ENCODE measurements at regions not wholly inside any gene's neighbourhood (a gene's known extent, or its start where the extent isn't known, plus 50 kb on each side); places are given as distances from the start of the nearest gene placed in this dataset.

DNA sequence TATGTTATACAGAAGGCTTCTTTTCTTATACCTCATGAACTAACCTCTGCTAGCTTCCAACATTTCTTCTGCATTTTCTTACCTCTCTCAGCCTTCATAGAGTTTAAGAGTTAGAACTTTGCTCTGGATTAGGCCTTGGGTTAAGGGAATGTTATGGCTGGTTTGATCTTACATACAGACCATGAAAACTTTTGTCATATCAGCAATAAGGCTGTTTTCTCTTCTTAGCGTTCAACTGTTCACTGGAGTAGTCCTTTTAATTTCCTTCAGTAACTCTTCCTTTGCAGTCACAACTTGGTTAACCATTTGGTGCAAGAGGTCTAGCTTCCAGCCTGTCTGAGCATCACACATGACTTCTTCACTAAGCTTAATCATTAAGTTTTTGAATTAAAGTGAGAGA, 329.0 kb upstream of the CCNG1 start:
- intact Hi-C loops (cut with micrococcal nuclease): no loop called here
- H3K27me3 ChIP-seq (ENCODE audit: control insufficient read depth in 2 of 2, insufficient read depth in 2 of 2, low read length in 2 of 2): no peaks in the 10 kb centered on the region
- FAIRE-seq (no peak), DNase-seq (ENCODE audit: low read depth, low spot score) (no peak)
- dilution Hi-C loops (cut with MboI; ENCODE audit: extremely low pct_ligation_motif_present, low sequenced_read_pairs): no loop called here
- no peak overlapping the region for H3K9ac ChIP-seq (replicated peaks; ENCODE audit: extremely low read depth, insufficient read depth, low read length)
- H3K27ac ChIP-seq (ENCODE audit: insufficient read depth, low read depth, low read length): no peak overlapping the region
- no peaks in the 10 kb centered on the region for H3K36me3 ChIP-seq (ENCODE audit: control insufficient read depth in 2 of 2, extremely low read depth in 1 of 2, insufficient read depth in 2 of 2, low read length in 2 of 2)
- no peaks in the 10 kb centered on the region for H3K9me1 ChIP-seq (replicated peaks; ENCODE audit: control insufficient read depth, extremely low read depth, insufficient read depth, low read length)
- no peaks in the 10 kb centered on the region for H3K4me1 ChIP-seq (ENCODE audit: control insufficient read depth, extremely low read depth, insufficient read depth, low read length)
- H3K4me2 ChIP-seq (ENCODE audit: insufficient read depth, low read length): no peak overlapping the region
- no peak overlapping the region for H3K4me3 ChIP-seq (replicated peaks in 1 of 3; ENCODE audit: insufficient read depth in 1 of 3, low read depth in 1 of 3, low read length in 3 of 3)
- no peaks in the 10 kb centered on the region for H3K79me2 ChIP-seq (ENCODE audit: control insufficient read depth, insufficient read depth, low read length)
- no peak overlapping the region for H2AFZ ChIP-seq (ENCODE audit: low read depth, low read length)
- BruUV-seq (replicated peaks): no TSS peak
- no peaks in the 10 kb centered on the region for H4K20me1 ChIP-seq (replicated peaks; ENCODE audit: control insufficient read depth, extremely low read depth, insufficient read depth, low read length)
- POLR2A ChIA-PET: no interaction called here
- TF ChIP-seq POLR2A (IDR thresholded peaks at IDR 0.05; ENCODE audit: low read depth, low read length): no peak
- TF ChIP-seq EZH2 (IDR thresholded peaks at IDR 0.05; ENCODE audit: borderline replicate concordance, low read depth, low read length, severe bottlenecking): no peak
- TF ChIP-seq FOS (IDR thresholded peaks at IDR 0.05; ENCODE audit: borderline replicate concordance, insufficient read depth, low read length): no peak
- TF ChIP-seq MYC (IDR thresholded peaks at IDR 0.05; ENCODE audit: low read depth, low read length): no peak
- TF ChIP-seq JUN (IDR thresholded peaks at IDR 0.05; ENCODE audit: borderline replicate concordance, insufficient read depth, insufficient read length, low read depth): no peak
- TF ChIP-seq POLR2AphosphoS5 (IDR thresholded peaks at IDR 0.05; ENCODE audit: insufficient read depth, low read depth, low read length): no peak
- TF ChIP-seq, protein P1, sequence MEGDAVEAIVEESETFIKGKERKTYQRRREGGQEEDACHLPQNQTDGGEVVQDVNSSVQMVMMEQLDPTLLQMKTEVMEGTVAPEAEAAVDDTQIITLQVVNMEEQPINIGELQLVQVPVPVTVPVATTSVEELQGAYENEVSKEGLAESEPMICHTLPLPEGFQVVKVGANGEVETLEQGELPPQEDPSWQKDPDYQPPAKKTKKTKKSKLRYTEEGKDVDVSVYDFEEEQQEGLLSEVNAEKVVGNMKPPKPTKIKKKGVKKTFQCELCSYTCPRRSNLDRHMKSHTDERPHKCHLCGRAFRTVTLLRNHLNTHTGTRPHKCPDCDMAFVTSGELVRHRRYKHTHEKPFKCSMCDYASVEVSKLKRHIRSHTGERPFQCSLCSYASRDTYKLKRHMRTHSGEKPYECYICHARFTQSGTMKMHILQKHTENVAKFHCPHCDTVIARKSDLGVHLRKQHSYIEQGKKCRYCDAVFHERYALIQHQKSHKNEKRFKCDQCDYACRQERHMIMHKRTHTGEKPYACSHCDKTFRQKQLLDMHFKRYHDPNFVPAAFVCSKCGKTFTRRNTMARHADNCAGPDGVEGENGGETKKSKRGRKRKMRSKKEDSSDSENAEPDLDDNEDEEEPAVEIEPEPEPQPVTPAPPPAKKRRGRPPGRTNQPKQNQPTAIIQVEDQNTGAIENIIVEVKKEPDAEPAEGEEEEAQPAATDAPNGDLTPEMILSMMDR (IDR thresholded peaks at IDR 0.05; ENCODE audit: extremely low read depth in 1 of 2, insufficient read depth in 1 of 2, low read depth in 1 of 2, low read length in 2 of 2): no peak
- no peak for TF ChIP-seq GATA2 (IDR thresholded peaks at IDR 0.05; ENCODE audit: insufficient read depth, insufficient read length, low read depth, low read length)
- TF ChIP-seq MAX (IDR thresholded peaks at IDR 0.05; ENCODE audit: insufficient read depth, insufficient read length): no peak
- CTCF ChIA-PET: no interaction called here
- peaks cover 2% of the 10 kb centered on the region for H3K9me3 ChIP-seq (replicated peaks; ENCODE audit: control insufficient read depth, insufficient read depth, low read length)

All from endothelial cell of umbilical vein (primary cell).